ENCODE measurements at regions not wholly inside any gene's neighbourhood (a gene's known extent, or its start where the extent isn't known, plus 50 kb on each side); places are given as distances from the start of the nearest gene placed in this dataset.

DNA sequence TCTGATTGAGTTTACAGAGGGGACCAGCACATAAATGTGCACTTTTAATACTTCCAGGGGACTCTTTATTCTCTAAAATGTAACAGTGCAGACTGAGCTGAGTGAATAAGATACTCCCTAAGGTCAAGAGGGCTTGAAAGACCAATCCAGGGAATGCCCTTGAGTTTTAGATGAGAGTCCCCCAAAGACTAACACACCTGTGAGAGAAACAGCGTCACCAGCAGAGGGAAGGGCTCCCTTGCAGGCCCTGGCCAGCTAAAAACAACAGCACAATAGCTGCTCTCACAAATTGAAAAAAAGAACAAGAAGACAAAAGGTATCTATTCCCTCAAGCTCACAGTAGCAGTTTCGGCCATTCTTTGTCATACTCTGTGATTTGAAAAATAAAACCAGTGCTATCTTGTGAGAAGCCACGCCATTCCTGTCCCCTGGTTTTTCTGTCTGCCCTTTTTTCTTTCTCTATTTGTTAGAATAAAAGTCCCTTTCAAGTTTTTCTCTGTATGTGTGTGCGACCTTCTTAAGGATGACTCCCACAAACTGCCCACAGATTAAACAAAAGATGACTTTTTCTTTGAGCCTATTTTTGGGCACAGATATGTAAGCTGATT is 230.4 kb upstream of the BMPER start:
- Mint-ChIP-seq H3K4me1 (peaks cover 7% of the 10 kb centered on the region), H3K36me3 (no peaks in the 10 kb centered on the region), H3K27ac (no peak overlapping the region), H3K9me3 (peaks cover 0 to 7% (median 3%) of the 10 kb centered on the region in 7 donors), H3K4me3 (no peak overlapping the region), H3K27me3 (ENCODE audit: low read depth in 3 of 3) (peaks cover 0 to 3% (median 0%) of the 10 kb centered on the region in 3 donors)
- intact Hi-C loops (cut with micrococcal nuclease): no loop called here
- Histone ChIP-seq H3K36me3 (replicated peaks in 1 of 2; ENCODE audit: control insufficient read depth in 1 of 2, insufficient read depth in 2 of 2, low read length in 2 of 2) (no peaks in the 10 kb centered on the region), H4K20me1 (ENCODE audit: insufficient read depth, low read length) (no peaks in the 10 kb centered on the region), H3K4me2 (replicated peaks; ENCODE audit: extremely low read depth, low read length, poor library complexity, severe bottlenecking) (no peak overlapping the region), H3K4me1 (ENCODE audit: control insufficient read depth in 1 of 2, insufficient read depth in 2 of 2, low read length in 2 of 2) (no peaks in the 10 kb centered on the region), H3K79me2 (ENCODE audit: insufficient read depth, low read length) (no peaks in the 10 kb centered on the region), H3K9ac (ENCODE audit: insufficient read depth, low read length, poor library complexity, severe bottlenecking) (no peak overlapping the region), H3K27ac (ENCODE audit: low read depth in 1 of 2, low read length in 2 of 2) (no peak overlapping the region), H2AFZ (ENCODE audit: insufficient read depth, low read depth, low read length, poor library complexity, severe bottlenecking) (no peak overlapping the region), H3K9me3 (replicated peaks in 1 of 2; ENCODE audit: control insufficient read depth in 1 of 2, insufficient read depth in 1 of 2, low read length in 2 of 2) (peaks cover under 1 to 2% of the 10 kb centered on the region in 2 donors), H3K27me3 (ENCODE audit: control insufficient read depth in 2 of 2, insufficient read depth in 2 of 2, low read length in 2 of 2) (no peaks in the 10 kb centered on the region), H3K4me3 (replicated peaks in 1 of 3; ENCODE audit: low read depth in 2 of 3, low read length in 3 of 3) (no peak overlapping the region)
- WGBS (ENCODE audit: insufficient coverage): 100% methylated on average over 2 of the region's 4 CpGs
- no peak for DNase-seq
- TF ChIP-seq, protein P1, sequence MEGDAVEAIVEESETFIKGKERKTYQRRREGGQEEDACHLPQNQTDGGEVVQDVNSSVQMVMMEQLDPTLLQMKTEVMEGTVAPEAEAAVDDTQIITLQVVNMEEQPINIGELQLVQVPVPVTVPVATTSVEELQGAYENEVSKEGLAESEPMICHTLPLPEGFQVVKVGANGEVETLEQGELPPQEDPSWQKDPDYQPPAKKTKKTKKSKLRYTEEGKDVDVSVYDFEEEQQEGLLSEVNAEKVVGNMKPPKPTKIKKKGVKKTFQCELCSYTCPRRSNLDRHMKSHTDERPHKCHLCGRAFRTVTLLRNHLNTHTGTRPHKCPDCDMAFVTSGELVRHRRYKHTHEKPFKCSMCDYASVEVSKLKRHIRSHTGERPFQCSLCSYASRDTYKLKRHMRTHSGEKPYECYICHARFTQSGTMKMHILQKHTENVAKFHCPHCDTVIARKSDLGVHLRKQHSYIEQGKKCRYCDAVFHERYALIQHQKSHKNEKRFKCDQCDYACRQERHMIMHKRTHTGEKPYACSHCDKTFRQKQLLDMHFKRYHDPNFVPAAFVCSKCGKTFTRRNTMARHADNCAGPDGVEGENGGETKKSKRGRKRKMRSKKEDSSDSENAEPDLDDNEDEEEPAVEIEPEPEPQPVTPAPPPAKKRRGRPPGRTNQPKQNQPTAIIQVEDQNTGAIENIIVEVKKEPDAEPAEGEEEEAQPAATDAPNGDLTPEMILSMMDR (IDR thresholded peaks at IDR 0.05): no peak

DNA sequence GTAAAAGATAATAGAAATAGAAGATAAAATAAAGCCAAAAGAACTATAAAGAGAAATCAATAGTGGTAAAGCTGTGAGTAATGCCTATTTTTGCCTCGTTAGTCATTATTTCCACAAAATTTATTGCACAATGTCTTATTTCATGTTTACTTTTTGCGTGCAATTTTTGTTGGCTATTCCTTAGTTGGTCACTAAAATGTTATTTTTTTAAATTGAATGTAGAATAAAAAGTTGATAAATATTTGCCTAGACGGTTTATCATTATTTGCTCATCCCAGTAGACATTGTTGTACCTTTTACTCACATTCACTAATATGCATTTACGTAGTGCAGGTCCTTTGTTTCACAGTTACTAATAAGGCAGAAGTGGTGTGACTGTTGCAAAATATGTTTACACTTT is 227.8 kb upstream of the BMPER start:
- intact Hi-C loops (cut with micrococcal nuclease): no loop called here
- Histone ChIP-seq H3K27ac (ENCODE audit: low read depth in 1 of 2, low read length in 2 of 2) (no peak overlapping the region), H2AFZ (ENCODE audit: insufficient read depth, low read depth, low read length, poor library complexity, severe bottlenecking) (no peak overlapping the region), H3K9ac (ENCODE audit: insufficient read depth, low read length, poor library complexity, severe bottlenecking) (no peak overlapping the region), H3K4me3 (replicated peaks in 1 of 3; ENCODE audit: low read depth in 2 of 3, low read length in 3 of 3) (no peak overlapping the region), H3K27me3 (ENCODE audit: control insufficient read depth in 2 of 2, insufficient read depth in 2 of 2, low read length in 2 of 2) (no peaks in the 10 kb centered on the region), H4K20me1 (ENCODE audit: insufficient read depth, low read length) (no peaks in the 10 kb centered on the region), H3K9me3 (replicated peaks in 1 of 2; ENCODE audit: control insufficient read depth in 1 of 2, insufficient read depth in 1 of 2, low read length in 2 of 2) (peaks cover 4 to 7% of the 10 kb centered on the region in 2 donors), H3K79me2 (ENCODE audit: insufficient read depth, low read length) (no peaks in the 10 kb centered on the region), H3K4me1 (ENCODE audit: control insufficient read depth in 1 of 2, insufficient read depth in 2 of 2, low read length in 2 of 2) (no peaks in the 10 kb centered on the region), H3K4me2 (replicated peaks; ENCODE audit: extremely low read depth, low read length, poor library complexity, severe bottlenecking) (no peak overlapping the region), H3K36me3 (replicated peaks in 1 of 2; ENCODE audit: control insufficient read depth in 1 of 2, insufficient read depth in 2 of 2, low read length in 2 of 2) (no peaks in the 10 kb centered on the region)
- Mint-ChIP-seq H3K4me3 (no peak overlapping the region), H3K27me3 (ENCODE audit: low read depth in 3 of 3) (no peaks in the 10 kb centered on the region), H3K27ac (no peak overlapping the region), H3K4me1 (no peaks in the 10 kb centered on the region), H3K36me3 (no peaks in the 10 kb centered on the region), H3K9me3 (peaks cover 0 to 10% (median 4%) of the 10 kb centered on the region in 7 donors)
- TF ChIP-seq, protein P1 (IDR thresholded peaks at IDR 0.05): no peak
- DNase-seq: no peak
- no CpG with 5 or more reads among the region's 4 CpGs for WGBS (ENCODE audit: insufficient coverage)
